WERI-Rb-1 (cell line): ENCODE measurements at regions not wholly inside any gene's neighbourhood (a gene's known extent, or its start where the extent isn't known, plus 50 kb on each side); places are given as distances from the start of the nearest gene placed in this dataset.

Source experiments
- DNase-seq: peaks from one replicate; pipeline ENCODE4 v3.0.0-alpha.2; 2020
- H3K27ac ChIP-seq: fragments of 250-450 bp; sonication (Bioruptor Pico); 2 replicates; pipeline ENCODE4 v1.5.1; 2020; ENCODE audit warnings: mild to moderate bottlenecking, moderate library complexity
- H3K27me3 ChIP-seq: fragments of 250-450 bp; sonication (Bioruptor Pico); 2 replicates; pipeline ENCODE4 v1.5.1; 2021; ENCODE audit warnings: mild to moderate bottlenecking, low read depth, moderate library complexity; ENCODE audit not compliant: insufficient read depth, severe bottlenecking
- H3K36me3 ChIP-seq: fragments of 250-450 bp; sonication (Bioruptor Pico); 2 replicates; pipeline ENCODE4 v1.5.1; 2020; ENCODE audit warnings: mild to moderate bottlenecking, moderate library complexity
- H3K4me3 ChIP-seq: 2 replicates; pipeline ENCODE4 v1.5.1; 2011; ENCODE audit warnings: low read depth, mild to moderate bottlenecking, control low read depth, low read length
- H3K9me3 ChIP-seq: fragments of 250-450 bp; sonication (Bioruptor Pico); 2 replicates; pipeline ENCODE4 v1.5.1; 2021; ENCODE audit warnings: mild to moderate bottlenecking, moderate library complexity; ENCODE audit not compliant: severe bottlenecking
- TF ChIP-seq, protein P1 (sequence below): IDR thresholded peaks from 2 replicates; pipeline ENCODE4 v1.5.1; 2011; ENCODE audit warnings: low read depth, mild to moderate bottlenecking, control low read depth, inconsistent platforms, low read length

DNA sequence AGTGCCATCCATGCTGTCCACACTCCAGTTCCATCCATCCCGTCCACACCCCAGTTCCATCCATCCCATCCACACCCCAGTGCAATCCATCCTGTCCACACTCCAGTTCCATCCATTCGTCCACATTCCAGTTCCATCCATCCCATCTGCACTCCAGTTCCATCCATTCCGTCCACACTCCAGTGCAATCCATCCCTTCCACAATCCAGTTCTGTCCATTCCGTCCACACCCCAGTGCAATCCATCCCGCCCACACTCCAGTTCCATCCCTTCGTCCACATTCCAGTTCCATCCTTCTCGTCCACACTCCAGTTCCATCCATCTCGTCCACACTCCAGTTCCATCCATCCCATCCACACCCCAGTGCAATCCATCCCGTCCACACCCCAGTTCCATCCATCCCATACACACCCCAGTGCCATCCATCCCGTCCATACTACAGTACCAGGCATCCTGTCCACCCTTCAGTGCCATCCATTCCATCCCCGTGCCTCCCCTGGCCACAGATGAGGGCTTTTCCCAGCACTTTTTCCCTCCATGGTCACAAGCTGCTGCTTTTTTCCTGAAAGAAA, 704.0 kb downstream of the BRD1 start:
- no peak for DNase-seq

DNA sequence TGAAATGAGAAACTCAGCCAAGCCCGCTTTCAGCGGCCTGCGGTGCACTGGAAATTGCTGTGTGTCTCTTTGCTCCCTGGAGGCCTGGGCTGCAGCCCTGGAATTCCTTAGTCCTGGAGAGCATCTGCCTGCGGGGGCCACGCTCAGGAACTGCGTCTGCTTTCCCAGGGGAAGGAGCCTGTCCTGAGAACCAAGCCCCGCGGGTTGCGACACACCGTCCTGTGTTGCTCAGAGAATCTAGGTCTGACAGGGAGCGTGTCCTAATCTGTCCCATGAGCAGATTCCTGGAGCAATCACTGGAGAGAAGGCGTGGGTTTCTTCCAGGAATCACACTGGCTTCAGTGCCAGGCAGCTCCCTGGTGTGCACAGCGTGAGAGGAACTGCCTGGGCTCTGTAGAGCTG, 708.1 kb downstream of the BRD1 start:
- no peak overlapping the region for H3K4me3 ChIP-seq
- H3K27me3 ChIP-seq: no peaks in the 10 kb centered on the region
- no peak for DNase-seq
- H3K27ac ChIP-seq: no peak overlapping the region
- TF ChIP-seq, protein P1, sequence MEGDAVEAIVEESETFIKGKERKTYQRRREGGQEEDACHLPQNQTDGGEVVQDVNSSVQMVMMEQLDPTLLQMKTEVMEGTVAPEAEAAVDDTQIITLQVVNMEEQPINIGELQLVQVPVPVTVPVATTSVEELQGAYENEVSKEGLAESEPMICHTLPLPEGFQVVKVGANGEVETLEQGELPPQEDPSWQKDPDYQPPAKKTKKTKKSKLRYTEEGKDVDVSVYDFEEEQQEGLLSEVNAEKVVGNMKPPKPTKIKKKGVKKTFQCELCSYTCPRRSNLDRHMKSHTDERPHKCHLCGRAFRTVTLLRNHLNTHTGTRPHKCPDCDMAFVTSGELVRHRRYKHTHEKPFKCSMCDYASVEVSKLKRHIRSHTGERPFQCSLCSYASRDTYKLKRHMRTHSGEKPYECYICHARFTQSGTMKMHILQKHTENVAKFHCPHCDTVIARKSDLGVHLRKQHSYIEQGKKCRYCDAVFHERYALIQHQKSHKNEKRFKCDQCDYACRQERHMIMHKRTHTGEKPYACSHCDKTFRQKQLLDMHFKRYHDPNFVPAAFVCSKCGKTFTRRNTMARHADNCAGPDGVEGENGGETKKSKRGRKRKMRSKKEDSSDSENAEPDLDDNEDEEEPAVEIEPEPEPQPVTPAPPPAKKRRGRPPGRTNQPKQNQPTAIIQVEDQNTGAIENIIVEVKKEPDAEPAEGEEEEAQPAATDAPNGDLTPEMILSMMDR: no peak
- no peaks in the 10 kb centered on the region for H3K36me3 ChIP-seq
- no peaks in the 10 kb centered on the region for H3K9me3 ChIP-seq

More for the DNA sequence above, 704.0 kb downstream of the BRD1 start:
- Histone ChIP-seq H3K27me3 (no peaks in the 10 kb centered on the region), H3K4me3 (no peak overlapping the region), H3K27ac (no peak overlapping the region), H3K36me3 (no peaks in the 10 kb centered on the region), H3K9me3 (no peaks in the 10 kb centered on the region)
- TF ChIP-seq, protein P1: no peak

DNA sequence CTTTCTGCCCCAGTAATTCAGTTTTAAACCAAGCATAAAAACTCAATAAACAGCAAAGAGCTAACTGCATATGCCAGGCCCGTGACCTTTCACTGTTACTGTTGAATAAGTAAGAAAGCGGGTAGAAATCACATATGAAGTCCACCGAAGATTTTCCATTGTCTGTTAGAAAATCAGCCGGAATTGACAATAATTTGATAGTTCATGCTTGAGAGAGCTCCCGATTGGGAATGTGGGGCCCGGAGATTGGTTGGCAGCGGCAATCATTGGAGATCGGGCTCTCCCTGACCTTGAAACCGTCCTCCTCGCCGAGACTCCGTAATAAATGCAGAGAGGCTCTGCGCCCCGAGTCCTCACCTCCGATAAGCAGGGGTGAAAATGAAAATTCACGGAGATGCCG, 709.6 kb downstream of the BRD1 start:
- no peaks in the 10 kb centered on the region for H3K9me3 ChIP-seq
- H3K36me3 ChIP-seq: no peaks in the 10 kb centered on the region
- TF ChIP-seq, protein P1: no peak
- no peak overlapping the region for H3K27ac ChIP-seq
- no peak overlapping the region for H3K4me3 ChIP-seq
- no peaks in the 10 kb centered on the region for H3K27me3 ChIP-seq
- no peak for DNase-seq

- H3K4me3 ChIP-seq: no peak overlapping the region
- H3K9me3 ChIP-seq: no peaks in the 10 kb centered on the region
- H3K27ac ChIP-seq: no peak overlapping the region
- H3K27me3 ChIP-seq: no peaks in the 10 kb centered on the region
- no peak for DNase-seq
- no peaks in the 10 kb centered on the region for H3K36me3 ChIP-seq
- TF ChIP-seq, protein P1: no peak
Observed at GRCh38 chr22:49117486-49117885, 710.2 kb downstream of the BRD1 start.

DNA sequence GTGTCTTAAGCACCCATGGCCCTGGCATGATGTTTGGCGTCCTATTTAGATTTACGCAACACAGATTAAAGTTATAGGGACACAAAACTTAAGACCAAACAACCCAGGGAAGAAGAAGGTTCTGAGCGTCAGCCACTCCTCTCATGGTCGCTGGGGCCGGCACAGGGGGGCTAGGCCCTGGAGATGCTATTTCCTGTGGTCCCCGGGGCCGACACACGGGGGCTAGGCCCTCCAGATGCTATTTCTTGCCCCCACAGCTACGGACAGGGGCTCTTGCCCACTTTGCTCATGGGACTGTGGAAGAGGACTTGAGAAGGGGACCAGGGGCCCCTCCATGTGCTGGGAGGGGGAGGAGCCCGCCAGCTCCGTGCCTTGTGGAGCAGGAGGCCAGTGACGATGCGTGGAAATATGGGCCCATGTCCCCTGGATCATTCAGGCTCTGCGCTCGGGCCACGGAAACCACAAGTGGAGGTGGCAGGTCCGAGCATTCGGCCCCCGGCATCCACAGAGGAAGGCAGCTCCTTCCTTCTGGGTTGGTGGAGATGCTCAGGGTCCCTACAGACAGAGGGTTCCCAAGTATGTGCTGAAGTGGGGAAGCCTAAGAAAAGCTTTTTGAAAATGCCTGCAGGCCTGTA, 711.1 kb downstream of the BRD1 start:
- Histone ChIP-seq H3K4me3 (no peak overlapping the region), H3K27ac (no peak overlapping the region), H3K27me3 (no peaks in the 10 kb centered on the region), H3K9me3 (no peaks in the 10 kb centered on the region), H3K36me3 (no peaks in the 10 kb centered on the region)
- no peak for DNase-seq
- TF ChIP-seq, protein P1: no peak

DNA sequence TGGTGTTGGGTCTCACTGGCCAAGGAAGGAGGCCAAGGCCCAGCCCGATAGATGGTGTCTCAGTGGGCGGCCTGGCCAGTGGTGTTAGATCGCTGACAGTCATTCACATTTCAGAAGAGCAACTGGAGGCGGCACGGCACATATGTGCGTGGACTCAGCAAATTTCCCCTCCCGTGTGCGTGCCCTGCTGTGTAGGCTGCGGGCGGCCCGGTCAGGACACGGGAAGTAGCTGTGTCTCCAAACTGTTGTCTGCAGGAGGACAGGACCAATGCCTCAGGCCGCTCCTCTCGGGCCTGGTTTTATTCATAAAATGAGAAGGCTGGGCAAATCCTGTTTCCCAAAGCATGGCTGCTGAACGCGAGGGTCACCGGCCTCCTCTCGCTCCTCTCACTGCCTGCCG, 711.7 kb downstream of the BRD1 start:
- TF ChIP-seq, protein P1: no peak
- DNase-seq: no peak
- Histone ChIP-seq H3K4me3 (no peak overlapping the region), H3K27me3 (no peaks in the 10 kb centered on the region), H3K9me3 (no peaks in the 10 kb centered on the region), H3K36me3 (no peaks in the 10 kb centered on the region), H3K27ac (no peak overlapping the region)
